GM12874 (cell line): ENCODE measurements at regions not wholly inside any gene's neighbourhood (a gene's known extent, or its start where the extent isn't known, plus 50 kb on each side); places are given as distances from the start of the nearest gene placed in this dataset.

ENCODE experiments used
- CTCF ChIP-seq: IDR thresholded peaks from 2 replicates; pipeline ENCODE4 v1.5.1; 2011; ENCODE audit warnings: low read depth, mild to moderate bottlenecking, control low read depth, low read length, moderate library complexity; ENCODE audit not compliant: insufficient read depth

GRCh38 chr5:30849931-30850710, 343.4 kb upstream of the CDH6 start:
- no peak for TF ChIP-seq CTCF

DNA sequence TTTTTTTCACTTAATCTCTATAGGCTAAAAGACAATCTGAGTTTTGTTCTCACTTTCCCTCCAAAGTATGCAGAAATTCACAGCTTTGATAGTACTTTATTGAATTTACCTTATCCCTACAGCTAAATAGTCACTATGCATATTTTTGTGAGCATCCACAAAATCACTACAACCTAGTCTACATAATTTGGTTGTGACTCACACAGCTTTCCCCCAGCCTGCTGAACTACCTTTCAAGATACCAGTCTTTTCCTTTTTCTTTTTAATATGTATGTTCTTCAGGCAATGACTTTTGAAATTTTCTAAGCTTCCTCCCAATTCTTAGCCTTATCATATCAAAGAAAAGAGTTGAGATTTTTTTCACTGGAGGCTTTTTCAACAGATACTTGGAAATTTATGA, 347.3 kb upstream of the CDH6 start:
- no peak for TF ChIP-seq CTCF

DNA sequence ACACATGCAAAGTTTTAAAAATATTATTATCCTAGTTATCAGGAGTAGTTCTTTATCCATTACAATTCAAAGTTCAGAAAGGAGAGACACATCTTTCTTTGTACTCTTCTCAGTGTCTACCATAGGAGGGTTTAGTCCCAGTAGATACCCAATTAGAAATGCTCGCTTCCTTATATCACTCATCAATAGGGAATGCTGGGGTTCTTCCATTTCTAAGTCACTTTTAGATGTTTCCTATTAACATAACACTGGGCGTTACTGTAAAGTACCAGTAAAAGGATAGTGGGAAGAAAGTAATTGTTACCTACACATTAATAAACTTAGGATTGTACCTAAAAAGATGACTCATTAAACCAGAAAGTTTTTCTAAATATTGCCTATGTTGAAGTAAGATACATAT, 348.3 kb upstream of the CDH6 start:
- no peak for TF ChIP-seq CTCF

DNA sequence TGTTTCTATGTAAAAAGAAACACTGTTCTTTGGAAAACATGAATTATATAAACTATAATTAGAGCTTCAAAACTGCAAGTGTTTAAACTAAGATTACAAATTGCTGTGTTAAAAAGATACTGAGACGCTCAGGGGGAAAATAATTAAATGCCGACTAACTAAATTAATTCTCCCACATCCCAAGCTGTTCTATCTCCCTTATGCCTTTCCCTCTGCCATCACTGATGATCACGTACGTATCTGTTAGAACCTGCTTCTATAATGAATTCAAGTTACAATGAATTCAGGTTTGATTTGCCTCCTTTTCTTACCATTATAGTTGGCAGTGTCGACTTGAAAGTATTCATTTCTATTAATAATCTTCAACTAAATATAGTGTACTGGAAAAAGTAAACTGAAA, 349.9 kb upstream of the CDH6 start:
- TF ChIP-seq CTCF = no peak

DNA sequence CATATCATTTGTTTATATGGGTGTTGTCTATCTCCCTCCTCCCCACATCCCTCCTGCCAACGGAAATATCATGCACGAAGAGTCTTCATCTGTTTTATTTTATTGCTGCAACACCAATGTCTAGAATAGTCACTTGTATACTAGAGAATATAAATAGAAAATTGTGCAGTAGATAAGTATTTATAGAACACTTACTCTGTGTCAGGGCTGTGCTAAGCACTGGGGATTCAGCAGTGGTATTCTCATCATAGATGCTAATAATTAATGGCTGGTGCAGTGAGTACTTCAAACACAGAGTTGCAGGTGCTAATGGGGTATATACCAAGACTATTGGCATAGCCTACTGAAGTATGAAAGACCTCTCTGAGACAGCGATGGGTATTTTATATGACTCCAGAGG, 353.5 kb upstream of the CDH6 start:
- no peak for TF ChIP-seq CTCF

DNA sequence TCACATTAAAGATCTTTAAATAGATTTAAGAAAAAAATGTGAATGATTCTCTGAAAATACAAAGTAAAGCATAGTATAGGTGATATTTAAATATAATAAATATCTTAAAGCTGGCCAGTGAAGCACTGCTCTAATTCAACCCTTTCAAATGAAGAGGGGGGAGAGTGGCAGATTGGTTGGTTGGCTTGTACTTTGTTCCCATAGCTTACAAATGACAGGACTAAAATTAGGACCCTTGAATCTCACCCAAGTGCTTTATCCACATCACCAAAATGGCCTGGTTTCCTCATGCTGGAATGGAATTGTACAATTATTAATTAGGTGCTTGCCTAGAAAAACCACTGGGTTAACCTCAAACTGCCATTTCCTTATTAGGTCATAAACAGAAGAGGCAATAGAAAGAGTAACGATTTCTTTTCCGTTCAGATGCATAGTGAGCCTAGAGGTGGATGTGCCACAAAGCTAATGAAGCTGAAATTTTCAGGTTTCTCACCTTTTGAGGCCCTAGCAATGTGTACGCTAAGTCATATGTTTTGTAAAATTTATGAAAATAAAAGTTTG, 354.5 kb upstream of the CDH6 start:
- no peak for TF ChIP-seq CTCF

- no peak for TF ChIP-seq CTCF
These were observed 361.0 kb upstream of the CDH6 start for GRCh38 chr5:30832519-30832918.
